Ammon's horn (tissue), 1 donor: ENCODE measurements at regions not wholly inside any gene's neighbourhood (a gene's known extent, or its start where the extent isn't known, plus 50 kb on each side); places are given as distances from the start of the nearest gene placed in this dataset.

Source experiments
- DNase-seq: peaks from one replicate; pipeline ENCODE4 v3.0.0-alpha.2; 2016; ENCODE audit warnings: low spot score

GRCh38 chr4:178037459-178038214 is 595.4 kb upstream of the AGA start:
- no peak for DNase-seq

DNA sequence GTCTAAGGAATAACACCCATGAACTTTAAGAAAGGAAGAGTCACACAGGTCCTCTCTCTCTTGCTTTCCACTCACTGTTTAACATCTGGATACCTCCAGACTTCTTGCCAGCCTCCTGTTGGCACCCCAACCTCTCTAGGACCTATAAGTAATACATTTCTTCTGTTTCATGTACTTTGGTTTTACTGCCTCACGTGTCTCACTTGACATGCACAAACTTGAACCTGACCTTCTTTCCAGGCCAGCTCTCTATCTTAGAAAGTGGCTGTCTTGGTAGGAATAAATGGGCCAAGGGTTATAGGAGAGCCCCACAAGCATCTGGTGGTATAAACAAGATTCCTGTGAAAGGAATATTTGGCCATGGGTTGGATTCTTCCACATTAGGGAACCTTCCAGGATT is 614.8 kb upstream of the AGA start:
- no peak for DNase-seq

GRCh38 chr4:178063568-178063967 is 621.3 kb upstream of the AGA start:
- no peak for DNase-seq

GRCh38 chr4:178066338-178066941 is 624.2 kb upstream of the AGA start:
- DNase-seq, result no peak

DNA sequence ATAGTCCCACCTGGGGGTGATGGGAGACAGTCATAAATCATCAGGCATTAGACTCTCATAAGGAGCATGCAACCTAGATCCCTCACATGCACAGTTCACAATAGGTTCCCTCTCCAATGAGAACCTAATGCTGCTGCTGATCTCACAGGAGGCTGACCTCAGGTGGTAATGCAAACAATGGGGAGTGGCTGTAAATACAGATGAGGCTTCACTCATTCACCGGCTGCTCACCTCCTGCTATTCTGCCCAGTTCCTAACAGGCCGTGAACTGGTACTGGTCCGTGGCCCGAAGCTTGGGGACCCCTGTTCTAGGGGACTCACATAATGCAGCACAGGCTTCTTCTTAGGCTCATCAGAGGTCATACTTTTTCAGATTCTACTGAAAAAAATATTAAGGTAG is 625.9 kb upstream of the AGA start:
- no peak for DNase-seq

- DNase-seq, result no peak
Measured at GRCh38 chr4:178070163-178070562, 627.9 kb upstream of the AGA start.

- no peak for DNase-seq
Measured at GRCh38 chr4:178080312-178080711, 638.1 kb upstream of the AGA start.

- DNase-seq, result no peak
Measured at GRCh38 chr4:178081176-178081575, 638.9 kb upstream of the AGA start.

DNA sequence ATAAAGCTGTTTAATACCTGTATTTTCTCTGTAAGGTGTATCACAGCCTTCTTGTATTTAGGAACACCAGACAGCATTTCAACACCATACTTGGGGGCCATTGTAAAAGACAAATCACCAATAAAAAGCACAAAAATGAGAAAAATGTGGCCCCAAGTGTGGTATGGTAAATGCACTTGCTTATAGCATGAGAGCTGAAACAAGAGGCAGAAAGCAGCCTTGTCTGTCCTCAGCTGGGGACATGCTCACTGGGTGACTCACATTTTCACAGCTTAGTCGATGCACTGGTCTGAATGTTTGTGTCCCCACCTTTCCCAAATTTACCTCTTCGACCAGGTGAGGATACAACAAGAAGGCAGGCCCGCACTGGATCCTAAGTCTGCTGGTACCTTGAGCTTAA is 639.7 kb upstream of the AGA start:
- DNase-seq, result no peak

- no peak for DNase-seq
Measured at GRCh38 chr4:178082906-178083305, 640.7 kb upstream of the AGA start.

DNA sequence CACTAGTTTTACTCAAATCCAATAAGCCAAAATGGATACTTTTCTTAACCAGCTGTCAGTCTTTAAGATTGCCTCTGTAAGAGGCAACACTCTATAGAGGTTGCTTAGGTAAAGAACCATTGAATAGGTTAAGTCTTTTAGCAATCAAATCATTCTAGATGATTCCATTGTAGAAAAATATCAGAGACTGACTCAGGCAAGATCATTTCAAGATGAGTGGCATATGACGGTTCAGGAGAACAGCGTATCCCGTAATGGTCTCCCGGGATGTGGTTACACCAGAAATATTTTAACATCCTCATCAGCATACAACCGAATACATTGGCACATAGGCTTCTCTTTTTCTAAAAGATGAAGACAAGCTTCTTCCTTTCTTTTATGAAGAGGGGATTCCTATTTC is 641.7 kb upstream of the AGA start:
- no peak for DNase-seq

DNA sequence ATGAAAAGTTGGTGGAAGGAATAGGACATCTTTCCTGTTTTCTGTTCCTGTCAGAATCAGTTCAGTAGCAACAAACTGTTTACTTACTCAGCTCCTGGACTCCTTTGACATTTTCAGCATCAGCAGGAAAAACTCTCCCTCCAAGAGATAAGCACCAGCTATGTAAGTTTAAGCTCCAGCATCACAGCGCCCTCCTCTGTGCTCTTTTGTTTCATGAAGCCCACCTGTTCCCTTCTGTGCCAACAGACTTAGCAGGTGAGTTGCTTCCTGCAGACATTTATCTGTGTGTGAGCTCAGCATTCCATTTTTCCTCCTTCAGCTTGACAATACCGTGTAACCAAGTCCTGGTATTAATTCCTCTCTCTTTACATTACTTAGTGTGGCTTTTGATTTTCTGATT is 644.1 kb upstream of the AGA start:
- peak; percentile 3 for DNase-seq

DNA sequence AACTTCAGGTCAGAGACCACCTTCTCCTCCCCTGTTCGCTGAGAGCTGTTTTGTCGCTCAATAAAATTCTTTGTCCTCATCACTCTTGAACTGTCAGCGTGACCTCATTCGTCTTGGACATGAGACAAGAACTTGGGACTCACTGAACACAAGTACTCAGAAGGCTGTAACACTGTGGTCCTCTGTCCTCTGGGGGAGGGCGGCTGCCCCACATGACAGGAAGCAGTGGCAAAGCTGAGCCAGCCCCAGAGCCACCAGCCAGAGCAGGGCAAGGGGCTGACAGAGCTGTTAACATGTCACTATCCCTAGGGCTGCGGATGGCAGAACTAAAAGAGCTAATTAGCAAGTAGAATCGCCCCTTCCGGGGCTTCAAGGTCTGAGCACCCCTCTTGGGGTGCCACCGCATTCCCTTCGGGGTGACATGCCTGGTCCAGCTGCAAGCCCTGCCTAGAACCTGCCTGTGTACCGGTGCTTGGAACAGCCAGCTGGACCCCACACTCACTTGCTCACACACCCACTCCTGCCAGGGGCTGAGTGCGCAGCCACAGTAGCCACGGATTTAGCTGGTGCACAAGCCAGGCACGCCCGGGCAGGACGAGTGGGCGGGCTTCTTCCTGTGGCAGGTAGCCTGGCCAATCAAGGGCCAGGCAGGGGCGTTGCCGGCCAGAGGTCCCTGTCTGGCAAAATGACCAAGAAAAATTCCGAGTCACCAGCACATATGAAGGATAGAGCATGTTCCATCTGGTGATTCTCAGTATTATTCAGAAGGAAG is 648.6 kb upstream of the AGA start:
- DNase-seq, result peak; percentile 2

DNA sequence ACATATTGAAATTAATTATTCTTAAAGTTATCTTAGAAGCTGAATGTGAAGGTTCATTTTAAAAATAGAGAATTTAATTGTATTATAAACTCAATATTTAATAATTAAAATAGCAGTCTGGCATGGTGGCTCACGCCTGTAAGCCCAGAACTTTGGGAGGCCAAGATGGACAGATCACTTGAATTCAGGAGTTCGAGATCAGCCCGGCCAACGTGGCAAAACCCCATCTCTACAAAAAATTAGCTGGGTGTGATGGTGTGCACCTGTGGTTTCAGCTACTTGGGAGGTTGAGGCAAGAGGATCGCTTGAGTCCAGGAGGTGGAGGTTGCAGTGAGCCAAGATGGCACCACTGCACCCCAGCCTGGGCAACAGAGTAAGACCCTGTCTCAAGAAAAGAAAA is 659.9 kb upstream of the AGA start:
- DNase-seq, result no peak

DNA sequence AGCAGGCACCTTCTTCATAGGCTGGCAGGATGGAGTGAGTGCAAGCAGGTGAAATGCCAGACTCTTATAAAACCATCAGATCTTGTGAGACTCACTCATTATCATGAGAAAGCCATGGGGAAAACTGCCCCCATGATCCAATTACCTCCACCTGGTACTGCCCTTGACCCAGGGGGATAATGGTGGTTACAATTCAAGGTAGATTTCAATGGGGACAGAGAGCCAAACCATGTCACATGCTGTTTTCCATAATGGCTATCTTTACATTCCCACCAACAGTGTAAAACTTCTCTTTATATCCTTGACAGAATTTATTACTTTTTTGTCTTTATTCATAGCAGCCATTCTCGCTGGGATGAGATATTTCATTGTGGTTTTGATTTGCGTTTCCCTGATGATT is 663.0 kb upstream of the AGA start:
- DNase-seq, result no peak

DNA sequence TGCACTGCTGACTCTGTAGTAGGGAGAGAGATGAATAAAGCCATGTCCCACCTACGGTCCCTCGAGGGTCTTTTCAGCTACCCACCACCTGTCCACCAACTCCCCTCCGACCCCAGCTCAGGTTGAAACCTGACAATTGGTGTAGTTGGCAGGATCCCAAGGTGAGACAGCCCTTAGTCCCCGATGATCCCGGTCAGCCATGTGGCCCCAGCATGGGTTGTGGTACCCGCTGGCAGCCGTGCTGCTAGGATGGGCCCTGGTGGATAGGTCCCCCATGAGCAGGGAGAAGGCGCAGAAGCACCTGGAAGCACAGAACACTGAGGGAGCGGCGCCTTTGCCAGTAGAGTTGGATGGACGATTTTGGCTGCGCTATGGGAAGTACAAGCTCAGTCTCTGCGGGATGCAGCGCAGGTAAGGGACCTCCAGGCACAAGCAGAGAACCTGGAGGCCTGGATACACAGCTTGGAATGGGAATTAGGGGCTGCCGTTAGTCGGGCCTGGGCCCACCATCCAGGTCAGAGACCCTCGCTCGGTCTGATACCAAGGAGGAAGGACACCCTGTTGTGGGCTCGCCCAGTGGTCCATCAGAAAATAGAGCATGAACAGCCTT is 694.6 kb upstream of the AGA start:
- DNase-seq, result no peak

- DNase-seq, result no peak
Measured at GRCh38 chr4:178137732-178138471, 695.7 kb upstream of the AGA start.

DNA sequence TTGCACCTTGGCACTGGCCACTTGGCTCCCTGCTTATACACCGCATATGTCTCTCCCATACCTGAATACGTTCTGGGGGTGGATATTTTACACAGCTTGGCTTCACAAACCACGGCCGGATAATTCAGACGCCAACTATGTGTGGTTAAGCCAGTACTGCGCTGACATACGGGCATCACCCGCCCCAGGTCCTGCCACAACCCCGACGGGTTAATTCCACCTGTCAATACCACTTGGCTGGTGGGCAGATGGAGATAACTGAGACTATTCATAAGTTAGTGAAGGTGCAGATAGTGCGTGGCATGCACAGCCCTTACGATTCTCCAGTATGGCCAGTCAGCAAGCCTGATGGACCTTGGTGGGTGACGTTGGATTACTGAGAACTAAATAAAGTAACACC is 696.3 kb upstream of the AGA start:
- no peak for DNase-seq

GRCh38 chr4:178140326-178140915 is 698.2 kb upstream of the AGA start:
- no peak for DNase-seq

DNA sequence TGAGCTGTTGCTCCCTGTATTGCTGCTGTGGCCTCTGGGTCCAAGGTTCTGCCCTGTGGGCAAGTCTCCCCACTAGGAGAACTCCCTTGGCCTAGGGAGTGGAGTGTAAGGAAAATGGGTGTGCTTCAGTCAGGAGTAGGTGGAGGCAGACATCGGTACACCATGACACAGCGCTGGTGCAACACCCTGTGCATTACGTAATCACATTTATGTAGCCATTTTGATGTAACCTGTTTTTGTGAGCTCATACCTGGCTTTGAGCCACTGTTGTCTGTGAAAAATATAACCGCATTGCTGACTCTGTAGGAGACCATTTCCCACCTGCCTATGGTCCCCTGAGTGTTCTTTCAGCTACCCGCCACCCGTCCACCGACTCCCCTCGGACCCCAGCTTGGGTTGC is 700.5 kb upstream of the AGA start:
- no peak for DNase-seq

GRCh38 chr4:178148106-178148505 is 705.9 kb upstream of the AGA start:
- no peak for DNase-seq
